WTC11 (cell line): ENCODE measurements at regions not wholly inside any gene's neighbourhood (a gene's known extent, or its start where the extent isn't known, plus 50 kb on each side); places are given as distances from the start of the nearest gene placed in this dataset.

ENCODE experiments used
- ATAC-seq: fragments of 200-7000 bp; cut with Tn5 transposase; 2 replicates; pipeline ENCODE4 v1.10.0; 2021; ENCODE audit warnings: mild to moderate bottlenecking, moderate library complexity
- CTCF ChIA-PET: fragments of 300-600 bp; sonication (Branson Sonifier 250); formaldehyde crosslinking; loops from one replicate; lab custom pipeline; 2021; ENCODE audit warnings: antibody characterized with exemption; lab: Charles Lee
- POLR2A ChIA-PET: fragments of 350-600 bp; sonication (Branson Sonifier 250); formaldehyde crosslinking; loops from one replicate; lab custom pipeline; 2021; ENCODE audit warnings: antibody characterized with exemption; lab: Charles Lee
- DNase-seq: peaks from one replicate; pipeline ENCODE4 v3.0.0; 2021; ENCODE audit warnings: low spot score
- H3K27ac Mint-ChIP-seq: 2 replicates; pipeline ENCODE4 v1.8.0; 2021; ENCODE audit warnings: mixed read lengths
- H3K27me3 Mint-ChIP-seq: 2 replicates; pipeline ENCODE4 v1.8.0; 2021; ENCODE audit warnings: low read depth, mild to moderate bottlenecking, moderate library complexity, mixed read lengths
- H3K36me3 Mint-ChIP-seq: 2 replicates; pipeline ENCODE4 v1.8.0; 2021; ENCODE audit warnings: mixed read lengths
- H3K4me1 Mint-ChIP-seq: 2 replicates; pipeline ENCODE4 v1.8.0; 2022; ENCODE audit warnings: mixed read lengths
- H3K4me3 Mint-ChIP-seq: 2 replicates; pipeline ENCODE4 v1.8.0; 2021; ENCODE audit warnings: mild to moderate bottlenecking, moderate library complexity, mixed read lengths
- H3K9me3 Mint-ChIP-seq: 2 replicates; pipeline ENCODE4 v1.8.0; 2021; ENCODE audit warnings: mixed read lengths
- AR ChIP-seq: fragments of 250-450 bp; sonication (Bioruptor Pico); IDR thresholded peaks from 2 replicates; pipeline ENCODE4 v1.9.0; 2021; ENCODE audit warnings: mild to moderate bottlenecking
- ATF3 ChIP-seq: sonication (generic); formaldehyde crosslinking; conservative IDR thresholded peaks from 2 replicates; pipeline ENCODE4 v1.8.1; 2022; ENCODE audit warnings: mild to moderate bottlenecking, missing genetic modification reagents
- CDX4 ChIP-seq: fragments of 250-450 bp; sonication (Bioruptor Pico); IDR thresholded peaks from 2 replicates; pipeline ENCODE4 v1.9.0; 2021; ENCODE audit warnings: moderate library complexity, mild to moderate bottlenecking, inconsistent platforms, borderline replicate concordance
- CTCF ChIP-seq: fragments of 200-600 bp; IDR thresholded peaks from 2 replicates; pipeline ENCODE4 v1.8.0; 2022; ENCODE audit warnings: antibody characterized with exemption
- EMX1 ChIP-seq: fragments of 250-450 bp; sonication (Bioruptor Pico); IDR thresholded peaks from 2 replicates; pipeline ENCODE4 v1.8.0; 2021; ENCODE audit warnings: mild to moderate bottlenecking
- FOXJ3 ChIP-seq: sonication (generic); formaldehyde crosslinking; IDR thresholded peaks from 2 replicates; pipeline ENCODE4 v1.9.0; 2021; ENCODE audit warnings: missing genetic modification reagents, mild to moderate bottlenecking, borderline replicate concordance
- FOXP1 ChIP-seq: sonication (generic); formaldehyde crosslinking; IDR thresholded peaks from 2 replicates; pipeline ENCODE4 v1.8.0; 2022; ENCODE audit warnings: missing genetic modification reagents, mild to moderate bottlenecking, moderate library complexity, borderline replicate concordance
- FOXP4 ChIP-seq: sonication (generic); formaldehyde crosslinking; IDR thresholded peaks from 2 replicates; pipeline ENCODE4 v1.8.0; 2022; ENCODE audit warnings: mild to moderate bottlenecking, missing genetic modification reagents
- GRHL2 ChIP-seq: fragments of 250-450 bp; sonication (Bioruptor Pico); IDR thresholded peaks from 2 replicates; pipeline ENCODE4 v1.8.0; 2022; ENCODE audit warnings: mild to moderate bottlenecking, moderate library complexity; ENCODE audit not compliant: insufficient replicate concordance, severe bottlenecking
- HMGXB4 ChIP-seq: sonication (generic); formaldehyde crosslinking; IDR thresholded peaks from 2 replicates; pipeline ENCODE4 v1.8.1; 2023; ENCODE audit warnings: mild to moderate bottlenecking, moderate library complexity, missing genetic modification reagents
- MXD4 ChIP-seq: fragments of 250-450 bp; sonication (Bioruptor Pico); IDR thresholded peaks from 2 replicates; pipeline ENCODE4 v1.8.0; 2021; ENCODE audit warnings: mild to moderate bottlenecking, moderate library complexity, borderline replicate concordance
- PREB ChIP-seq: sonication (generic); formaldehyde crosslinking; IDR thresholded peaks from 2 replicates; pipeline ENCODE4 v1.8.1; 2022; ENCODE audit warnings: mild to moderate bottlenecking, missing genetic modification reagents, moderate library complexity, borderline replicate concordance
- PRRX2 ChIP-seq: fragments of 250-450 bp; sonication (Bioruptor Pico); IDR thresholded peaks from 2 replicates; pipeline ENCODE4 v1.8.0; 2021; ENCODE audit warnings: mild to moderate bottlenecking
- SMAD3 ChIP-seq: sonication (generic); formaldehyde crosslinking; IDR thresholded peaks from 2 replicates; pipeline ENCODE4 v1.8.0; 2022; ENCODE audit warnings: missing genetic modification reagents, mild to moderate bottlenecking, borderline replicate concordance
- TEAD4 ChIP-seq: sonication (generic); formaldehyde crosslinking; IDR thresholded peaks from 2 replicates; pipeline ENCODE4 v1.8.0; 2022; ENCODE audit warnings: mild to moderate bottlenecking, missing genetic modification reagents
- USF1 ChIP-seq: sonication (generic); formaldehyde crosslinking; IDR thresholded peaks from 2 replicates; pipeline ENCODE4 v1.8.0; 2022; ENCODE audit warnings: mild to moderate bottlenecking, missing genetic modification reagents
- ZNF138 ChIP-seq: sonication (generic); formaldehyde crosslinking; conservative IDR thresholded peaks from 2 replicates; pipeline ENCODE4 v1.8.1; 2022; ENCODE audit warnings: mild to moderate bottlenecking, moderate library complexity, missing genetic modification reagents
- ZNF416 ChIP-seq: fragments of 250-450 bp; sonication (Bioruptor Pico); IDR thresholded peaks from 2 replicates; pipeline ENCODE4 v1.9.0; 2021; ENCODE audit warnings: mild to moderate bottlenecking, inconsistent platforms
- ZNF423 ChIP-seq: fragments of 250-450 bp; sonication (Bioruptor Pico); IDR thresholded peaks from 2 replicates; pipeline ENCODE4 v2.1.2; 2022; ENCODE audit warnings: mild to moderate bottlenecking, moderate library complexity
- ZNF512 ChIP-seq: sonication (generic); formaldehyde crosslinking; IDR thresholded peaks from 2 replicates; pipeline ENCODE4 v1.8.1; 2022; ENCODE audit warnings: missing genetic modification reagents, borderline replicate concordance
- ZSCAN18 ChIP-seq: fragments of 250-450 bp; sonication (Bioruptor Pico); IDR thresholded peaks from 2 replicates; pipeline ENCODE4 v2.1.2; 2022; ENCODE audit warnings: mild to moderate bottlenecking, moderate library complexity

- peak overlapping the region; percentile 1; the same call in 1 of the 2 replicates for H3K27ac Mint-ChIP-seq
- ChIA-PET POLR2A (no interaction called here), CTCF (interaction anchor here (1.4 kb wide), 1 partner anchor 76 kb away, joined by 6 read pairs; no protein-coding TSS in a partner anchor)
- no peak for ATAC-seq
- no peak overlapping the region for H3K4me3 Mint-ChIP-seq
- no peak for DNase-seq
- no peak for TF ChIP-seq PREB (CRISPR knock-in tag)
- TF ChIP-seq FOXP1 = no peak
- TF ChIP-seq FOXP4 (CRISPR knock-in tag) = no peak
- TF ChIP-seq PRRX2 (CRISPR knock-in tag) = no peak
- TF ChIP-seq ATF3 (CRISPR knock-in tag) = no peak
- TF ChIP-seq CDX4 (CRISPR knock-in tag) = no peak
- no peak for TF ChIP-seq TEAD4 (CRISPR knock-in tag)
- TF ChIP-seq MXD4 (CRISPR knock-in tag) = no peak
- TF ChIP-seq ZNF512 = no peak
- TF ChIP-seq ZNF416 = no peak
- TF ChIP-seq USF1 (CRISPR knock-in tag) = no peak
- H3K27me3 Mint-ChIP-seq = no peaks in the 10 kb centered on the region
- H3K36me3 Mint-ChIP-seq = no peaks in the 10 kb centered on the region
- no peaks in the 10 kb centered on the region for H3K9me3 Mint-ChIP-seq
- peaks cover 7% of the 10 kb centered on the region; the same call in 1 of the 2 replicates for H3K4me1 Mint-ChIP-seq
Measured at GRCh38 chr3:28743831-28744230, 395.2 kb upstream of the AZI2 start.

- Mint-ChIP-seq H3K4me1 (peaks cover 14% of the 10 kb centered on the region), H3K9me3 (peaks cover 12% of the 10 kb centered on the region), H3K4me3 (no peak overlapping the region), H3K36me3 (peaks cover 4% of the 10 kb centered on the region), H3K27ac (no peak overlapping the region), H3K27me3 (no peaks in the 10 kb centered on the region)
- no peak for ATAC-seq
- ChIA-PET CTCF (no interaction called here), POLR2A (no interaction called here)
- DNase-seq = no peak
- TF ChIP-seq ZNF416 (no peak), EMX1 (CRISPR knock-in tag) (no peak), FOXJ3 (CRISPR knock-in tag) (no peak), GRHL2 (no peak), ZNF138 (CRISPR knock-in tag) (no peak), SMAD3 (no peak), AR (no peak), CTCF (no peak), ZNF423 (CRISPR knock-in tag) (no peak), ZSCAN18 (CRISPR knock-in tag) (no peak), HMGXB4 (no peak)
Measured at GRCh38 chr3:28745436-28745835, 396.8 kb upstream of the AZI2 start.
